ENCODE measurements at regions not wholly inside any gene's neighbourhood (a gene's known extent, or its start where the extent isn't known, plus 50 kb on each side); places are given as distances from the start of the nearest gene placed in this dataset.

- Histone ChIP-seq H3K9me3 (ENCODE audit: control insufficient read depth in 2 of 2, insufficient read depth in 1 of 2, low read depth in 1 of 2, low read length in 1 of 2) (peaks cover 0 to 24% of the 10 kb centered on the region in 2 donors), H3K27me3 (ENCODE audit: control insufficient read depth in 3 of 3, insufficient read depth in 3 of 3, low read length in 3 of 3) (no peaks in the 10 kb centered on the region), H3K27ac (ENCODE audit: low read depth in 1 of 3, low read length in 2 of 3) (no peak overlapping the region), H3K4me3 (ENCODE audit: low read depth in 1 of 3, low read length in 3 of 3) (no peak overlapping the region), H3K4me1 (ENCODE audit: control insufficient read depth in 3 of 3, insufficient read depth in 2 of 3, low read depth in 1 of 3, low read length in 2 of 3) (no peaks in the 10 kb centered on the region), H3K36me3 (ENCODE audit: control insufficient read depth in 3 of 3, insufficient read depth in 2 of 3, low read depth in 1 of 3, low read length in 3 of 3) (no peaks in the 10 kb centered on the region)
- DNase-seq (no peak), FAIRE-seq (no peak)
- 89 to 98% (median 93%) methylated on average over 5 of the region's 5 CpGs for WGBS, 3 donors
These were observed 105.6 kb upstream of the NECTIN3 start for GRCh38 chr3:110965976-110966375.

- H3K27me3 ChIP-seq (ENCODE audit: control insufficient read depth in 3 of 3, insufficient read depth in 3 of 3, low read length in 3 of 3) = no peaks in the 10 kb centered on the region
- no peak for DNase-seq
- peaks cover 2 to 28% of the 10 kb centered on the region in 2 donors for H3K9me3 ChIP-seq (ENCODE audit: control insufficient read depth in 2 of 2, insufficient read depth in 1 of 2, low read depth in 1 of 2, low read length in 1 of 2)
- H3K27ac ChIP-seq (ENCODE audit: low read depth in 1 of 3, low read length in 2 of 3) = no peak overlapping the region
- FAIRE-seq = no peak
- no peaks in the 10 kb centered on the region for H3K4me1 ChIP-seq (ENCODE audit: control insufficient read depth in 3 of 3, insufficient read depth in 2 of 3, low read depth in 1 of 3, low read length in 2 of 3)
- H3K36me3 ChIP-seq (ENCODE audit: control insufficient read depth in 3 of 3, insufficient read depth in 2 of 3, low read depth in 1 of 3, low read length in 3 of 3) = no peaks in the 10 kb centered on the region
- WGBS, 3 donors = 90 to 94% (median 92%) methylated on average over 3 of the region's 3 CpGs
- H3K4me3 ChIP-seq (ENCODE audit: low read depth in 1 of 3, low read length in 3 of 3) = no peak overlapping the region
These were observed 104.5 kb upstream of the NECTIN3 start for GRCh38 chr3:110966966-110967663.

- H3K9me3 ChIP-seq (ENCODE audit: control insufficient read depth in 2 of 2, insufficient read depth in 1 of 2, low read depth in 1 of 2, low read length in 1 of 2) = peaks cover 2 to 28% of the 10 kb centered on the region in 2 donors
- no peak overlapping the region for H3K27ac ChIP-seq (ENCODE audit: low read depth in 1 of 3, low read length in 2 of 3)
- no peaks in the 10 kb centered on the region for H3K27me3 ChIP-seq (ENCODE audit: control insufficient read depth in 3 of 3, insufficient read depth in 3 of 3, low read length in 3 of 3)
- no peak overlapping the region for H3K4me3 ChIP-seq (ENCODE audit: low read depth in 1 of 3, low read length in 3 of 3)
- H3K4me1 ChIP-seq (ENCODE audit: control insufficient read depth in 3 of 3, insufficient read depth in 2 of 3, low read depth in 1 of 3, low read length in 2 of 3) = no peaks in the 10 kb centered on the region
- FAIRE-seq = no peak
- WGBS, 3 donors = 52 to 63% (median 54%) methylated on average over 1 of the region's 1 CpG
- no peaks in the 10 kb centered on the region for H3K36me3 ChIP-seq (ENCODE audit: control insufficient read depth in 3 of 3, insufficient read depth in 2 of 3, low read depth in 1 of 3, low read length in 3 of 3)
- DNase-seq = no peak
These were observed 103.5 kb upstream of the NECTIN3 start for GRCh38 chr3:110968076-110968475.

- H3K27ac ChIP-seq (ENCODE audit: low read depth in 1 of 3, low read length in 2 of 3) = no peak overlapping the region
- DNase-seq = no peak
- no peak overlapping the region for H3K4me3 ChIP-seq (ENCODE audit: low read depth in 1 of 3, low read length in 3 of 3)
- no peaks in the 10 kb centered on the region for H3K36me3 ChIP-seq (ENCODE audit: control insufficient read depth in 3 of 3, insufficient read depth in 2 of 3, low read depth in 1 of 3, low read length in 3 of 3)
- WGBS, 3 donors = 93 to 98% (median 95%) methylated on average over 19 of the region's 19 CpGs
- H3K9me3 ChIP-seq (ENCODE audit: control insufficient read depth in 2 of 2, insufficient read depth in 1 of 2, low read depth in 1 of 2, low read length in 1 of 2) = peaks cover 2 to 22% of the 10 kb centered on the region in 2 donors
- H3K4me1 ChIP-seq (ENCODE audit: control insufficient read depth in 3 of 3, insufficient read depth in 2 of 3, low read depth in 1 of 3, low read length in 2 of 3) = no peaks in the 10 kb centered on the region
- H3K27me3 ChIP-seq (ENCODE audit: control insufficient read depth in 3 of 3, insufficient read depth in 3 of 3, low read length in 3 of 3) = no peaks in the 10 kb centered on the region
- no peak for FAIRE-seq
These were observed 102.1 kb upstream of the NECTIN3 start for GRCh38 chr3:110969229-110970211.

GRCh38 chr3:110971010-110971601 is 100.5 kb upstream of the NECTIN3 start:
- DNase-seq = no peak
- 92 to 96% (median 94%) methylated on average over 9 of the region's 9 CpGs for WGBS, 3 donors
- H3K4me3 ChIP-seq (ENCODE audit: low read depth in 1 of 3, low read length in 3 of 3) = no peak overlapping the region
- H3K36me3 ChIP-seq (ENCODE audit: control insufficient read depth in 3 of 3, insufficient read depth in 2 of 3, low read depth in 1 of 3, low read length in 3 of 3) = no peaks in the 10 kb centered on the region
- H3K4me1 ChIP-seq (ENCODE audit: control insufficient read depth in 3 of 3, insufficient read depth in 2 of 3, low read depth in 1 of 3, low read length in 2 of 3) = no peaks in the 10 kb centered on the region
- H3K27ac ChIP-seq (ENCODE audit: low read depth in 1 of 3, low read length in 2 of 3) = no peak overlapping the region
- no peak for FAIRE-seq
- H3K9me3 ChIP-seq (ENCODE audit: control insufficient read depth in 2 of 2, insufficient read depth in 1 of 2, low read depth in 1 of 2, low read length in 1 of 2) = peaks cover 2 to 20% of the 10 kb centered on the region in 2 donors
- H3K27me3 ChIP-seq (ENCODE audit: control insufficient read depth in 3 of 3, insufficient read depth in 3 of 3, low read length in 3 of 3) = no peaks in the 10 kb centered on the region

- Histone ChIP-seq H3K27ac (ENCODE audit: low read depth in 1 of 3, low read length in 2 of 3) (no peak overlapping the region), H3K9me3 (ENCODE audit: control insufficient read depth in 2 of 2, insufficient read depth in 1 of 2, low read depth in 1 of 2, low read length in 1 of 2) (peaks cover 2 to 17% of the 10 kb centered on the region in 2 donors), H3K36me3 (ENCODE audit: control insufficient read depth in 3 of 3, insufficient read depth in 2 of 3, low read depth in 1 of 3, low read length in 3 of 3) (no peaks in the 10 kb centered on the region), H3K4me3 (ENCODE audit: low read depth in 1 of 3, low read length in 3 of 3) (no peak overlapping the region), H3K4me1 (ENCODE audit: control insufficient read depth in 3 of 3, insufficient read depth in 2 of 3, low read depth in 1 of 3, low read length in 2 of 3) (no peaks in the 10 kb centered on the region), H3K27me3 (ENCODE audit: control insufficient read depth in 3 of 3, insufficient read depth in 3 of 3, low read length in 3 of 3) (no peaks in the 10 kb centered on the region)
- 57 to 65% (median 64%) methylated on average over 2 of the region's 2 CpGs for WGBS, 3 donors
- FAIRE-seq = no peak
- DNase-seq = no peak
These were observed 98.2 kb upstream of the NECTIN3 start for GRCh38 chr3:110973263-110973895.

- Histone ChIP-seq H3K27me3 (ENCODE audit: control insufficient read depth in 3 of 3, insufficient read depth in 3 of 3, low read length in 3 of 3) (no peaks in the 10 kb centered on the region), H3K4me3 (ENCODE audit: low read depth in 1 of 3, low read length in 3 of 3) (no peak overlapping the region), H3K9me3 (ENCODE audit: control insufficient read depth in 2 of 2, insufficient read depth in 1 of 2, low read depth in 1 of 2, low read length in 1 of 2) (peaks cover 2 to 5% of the 10 kb centered on the region in 2 donors), H3K4me1 (ENCODE audit: control insufficient read depth in 3 of 3, insufficient read depth in 2 of 3, low read depth in 1 of 3, low read length in 2 of 3) (no peaks in the 10 kb centered on the region), H3K36me3 (ENCODE audit: control insufficient read depth in 3 of 3, insufficient read depth in 2 of 3, low read depth in 1 of 3, low read length in 3 of 3) (no peaks in the 10 kb centered on the region), H3K27ac (ENCODE audit: low read depth in 1 of 3, low read length in 2 of 3) (no peak overlapping the region)
- WGBS, 3 donors = 6 to 17% (median 11%) methylated on average over 2 of the region's 2 CpGs
- FAIRE-seq = no peak
- peak in 1 of 2 donors; percentile 45 for DNase-seq
These were observed 96.7 kb upstream of the NECTIN3 start for GRCh38 chr3:110974902-110975301.

Measured in small intestine (tissue), 7 donors.